GM21526 (cell line): ENCODE measurements at regions not wholly inside any gene's neighbourhood (a gene's known extent, or its start where the extent isn't known, plus 50 kb on each side); places are given as distances from the start of the nearest gene placed in this dataset.
"Not testable (repeated sequence)": the region's sequence is repeated elsewhere in the genome, so short reads cannot be mapped to it uniquely, and the experiment has no call there.

ENCODE experiments used
- ATAC-seq: cut with Tn5 transposase; IDR thresholded peaks from one replicate; pipeline ENCODE4 v1.9.1; 2021; ENCODE audit warnings: moderate library complexity; ENCODE audit not compliant: unreplicated experiment, low FRiP score

GRCh38 chr1:221478050-221478949 is 263.6 kb downstream of the DUSP10 start:
- peak; percentile 91 for ATAC-seq

- ATAC-seq: no peak
These were observed 253.9 kb downstream of the DUSP10 start for GRCh38 chr1:221487781-221488524.

- ATAC-seq: no peak
These were observed 253.3 kb downstream of the DUSP10 start for GRCh38 chr1:221488550-221488949.

GRCh38 chr1:221494670-221495069 is 247.2 kb downstream of the DUSP10 start:
- no peak for ATAC-seq

- ATAC-seq: no peak
These were observed 244.8 kb downstream of the DUSP10 start for GRCh38 chr1:221497046-221497445.

- no peak for ATAC-seq
These were observed 238.6 kb downstream of the DUSP10 start for GRCh38 chr1:221503268-221503667.

GRCh38 chr1:221509575-221510355 is 232.1 kb downstream of the DUSP10 start:
- ATAC-seq: no peak

GRCh38 chr1:221510793-221511503 is 230.9 kb downstream of the DUSP10 start:
- no peak for ATAC-seq

- ATAC-seq: no peak
These were observed 230.1 kb downstream of the DUSP10 start for GRCh38 chr1:221511797-221512196.

- no peak for ATAC-seq
These were observed 227.1 kb downstream of the DUSP10 start for GRCh38 chr1:221514806-221515205.

GRCh38 chr1:221515496-221515895 is 226.4 kb downstream of the DUSP10 start:
- ATAC-seq: no peak

- no peak for ATAC-seq
These were observed 223.9 kb downstream of the DUSP10 start for GRCh38 chr1:221517961-221518360.

GRCh38 chr1:221520250-221520649 is 221.6 kb downstream of the DUSP10 start:
- no peak for ATAC-seq

GRCh38 chr1:221521686-221522085 is 220.2 kb downstream of the DUSP10 start:
- no peak for ATAC-seq

- ATAC-seq: no peak
These were observed 219.4 kb downstream of the DUSP10 start for GRCh38 chr1:221522529-221522940.

- ATAC-seq: no peak
These were observed 216.1 kb downstream of the DUSP10 start for GRCh38 chr1:221525749-221526148.

- no peak for ATAC-seq
These were observed 214.6 kb downstream of the DUSP10 start for GRCh38 chr1:221527302-221527701.

GRCh38 chr1:221527886-221528624 is 213.8 kb downstream of the DUSP10 start:
- ATAC-seq: no peak

- not testable (repeated sequence) for ATAC-seq
These were observed 211.7 kb downstream of the DUSP10 start for GRCh38 chr1:221530159-221530558.

GRCh38 chr1:221530791-221531190 is 211.1 kb downstream of the DUSP10 start:
- ATAC-seq: no peak
